ENCODE measurements at regions not wholly inside any gene's neighbourhood (a gene's known extent, or its start where the extent isn't known, plus 50 kb on each side); places are given as distances from the start of the nearest gene placed in this dataset.

DNA sequence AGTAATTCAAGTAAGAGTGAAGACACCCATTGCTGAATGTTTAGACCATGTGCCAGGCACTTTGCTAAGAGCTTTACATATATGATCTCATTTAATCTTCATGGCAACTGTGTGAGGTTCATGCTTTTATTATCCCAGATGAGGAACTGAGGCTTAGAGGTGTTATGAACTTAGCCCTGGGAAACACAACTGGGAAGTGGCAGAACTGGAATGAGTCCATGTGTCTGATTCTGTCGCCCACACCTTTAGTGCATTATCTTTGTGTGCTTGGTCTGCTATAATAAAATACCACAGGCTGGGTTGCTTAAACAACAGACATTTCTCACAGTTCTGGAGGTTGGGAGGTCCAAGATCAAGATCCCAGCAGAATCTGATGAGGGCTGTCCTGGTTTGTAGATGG is 108.7 kb upstream of the PLET1 start:
- no peak overlapping the region for H3K27ac ChIP-seq (ENCODE audit: low read length)
- POLR2A ChIA-PET: no interaction called here
- no TSS peak for BruUV-seq (replicated peaks)
- intact Hi-C loops (cut with micrococcal nuclease; ENCODE audit: unreplicated experiment) (no loop called here), in situ Hi-C loops (cut with HindIII; ENCODE audit: low pct_unique_long_range_greater_than_20kb, low sequenced_read_pairs) (no loop called here)
- TF ChIP-seq SIN3A (IDR thresholded peaks at IDR 0.05; ENCODE audit: borderline replicate concordance, insufficient read depth, low read depth, low read length) (no peak), TCF7L2 (IDR thresholded peaks at IDR 0.05; ENCODE audit: low read depth, low read length) (no peak), POLR2AphosphoS5 (IDR thresholded peaks at IDR 0.05; ENCODE audit: low read depth, low read length) (no peak)
- TF ChIP-seq, protein P1, sequence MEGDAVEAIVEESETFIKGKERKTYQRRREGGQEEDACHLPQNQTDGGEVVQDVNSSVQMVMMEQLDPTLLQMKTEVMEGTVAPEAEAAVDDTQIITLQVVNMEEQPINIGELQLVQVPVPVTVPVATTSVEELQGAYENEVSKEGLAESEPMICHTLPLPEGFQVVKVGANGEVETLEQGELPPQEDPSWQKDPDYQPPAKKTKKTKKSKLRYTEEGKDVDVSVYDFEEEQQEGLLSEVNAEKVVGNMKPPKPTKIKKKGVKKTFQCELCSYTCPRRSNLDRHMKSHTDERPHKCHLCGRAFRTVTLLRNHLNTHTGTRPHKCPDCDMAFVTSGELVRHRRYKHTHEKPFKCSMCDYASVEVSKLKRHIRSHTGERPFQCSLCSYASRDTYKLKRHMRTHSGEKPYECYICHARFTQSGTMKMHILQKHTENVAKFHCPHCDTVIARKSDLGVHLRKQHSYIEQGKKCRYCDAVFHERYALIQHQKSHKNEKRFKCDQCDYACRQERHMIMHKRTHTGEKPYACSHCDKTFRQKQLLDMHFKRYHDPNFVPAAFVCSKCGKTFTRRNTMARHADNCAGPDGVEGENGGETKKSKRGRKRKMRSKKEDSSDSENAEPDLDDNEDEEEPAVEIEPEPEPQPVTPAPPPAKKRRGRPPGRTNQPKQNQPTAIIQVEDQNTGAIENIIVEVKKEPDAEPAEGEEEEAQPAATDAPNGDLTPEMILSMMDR (IDR thresholded peaks at IDR 0.05): no peak; the same call in 1 of the 2 replicates
- TF ChIP-seq, protein P2, sequence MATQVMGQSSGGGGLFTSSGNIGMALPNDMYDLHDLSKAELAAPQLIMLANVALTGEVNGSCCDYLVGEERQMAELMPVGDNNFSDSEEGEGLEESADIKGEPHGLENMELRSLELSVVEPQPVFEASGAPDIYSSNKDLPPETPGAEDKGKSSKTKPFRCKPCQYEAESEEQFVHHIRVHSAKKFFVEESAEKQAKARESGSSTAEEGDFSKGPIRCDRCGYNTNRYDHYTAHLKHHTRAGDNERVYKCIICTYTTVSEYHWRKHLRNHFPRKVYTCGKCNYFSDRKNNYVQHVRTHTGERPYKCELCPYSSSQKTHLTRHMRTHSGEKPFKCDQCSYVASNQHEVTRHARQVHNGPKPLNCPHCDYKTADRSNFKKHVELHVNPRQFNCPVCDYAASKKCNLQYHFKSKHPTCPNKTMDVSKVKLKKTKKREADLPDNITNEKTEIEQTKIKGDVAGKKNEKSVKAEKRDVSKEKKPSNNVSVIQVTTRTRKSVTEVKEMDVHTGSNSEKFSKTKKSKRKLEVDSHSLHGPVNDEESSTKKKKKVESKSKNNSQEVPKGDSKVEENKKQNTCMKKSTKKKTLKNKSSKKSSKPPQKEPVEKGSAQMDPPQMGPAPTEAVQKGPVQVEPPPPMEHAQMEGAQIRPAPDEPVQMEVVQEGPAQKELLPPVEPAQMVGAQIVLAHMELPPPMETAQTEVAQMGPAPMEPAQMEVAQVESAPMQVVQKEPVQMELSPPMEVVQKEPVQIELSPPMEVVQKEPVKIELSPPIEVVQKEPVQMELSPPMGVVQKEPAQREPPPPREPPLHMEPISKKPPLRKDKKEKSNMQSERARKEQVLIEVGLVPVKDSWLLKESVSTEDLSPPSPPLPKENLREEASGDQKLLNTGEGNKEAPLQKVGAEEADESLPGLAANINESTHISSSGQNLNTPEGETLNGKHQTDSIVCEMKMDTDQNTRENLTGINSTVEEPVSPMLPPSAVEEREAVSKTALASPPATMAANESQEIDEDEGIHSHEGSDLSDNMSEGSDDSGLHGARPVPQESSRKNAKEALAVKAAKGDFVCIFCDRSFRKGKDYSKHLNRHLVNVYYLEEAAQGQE (IDR thresholded peaks at IDR 0.05; ENCODE audit: insufficient read depth in 1 of 2, low read depth in 2 of 2, low read length in 1 of 2): no peak
- no peaks in the 10 kb centered on the region for H3K36me3 ChIP-seq (ENCODE audit: control insufficient read depth, insufficient read depth, low read length)
- peaks cover 11% of the 10 kb centered on the region; the same call in 1 of the 2 replicates for H3K4me1 ChIP-seq (ENCODE audit: control insufficient read depth, insufficient read depth, low read length)
- no peaks in the 10 kb centered on the region for H3K9me3 ChIP-seq (ENCODE audit: control insufficient read depth, insufficient read depth, low read depth, low read length)
- no peak for DNase-seq (ENCODE audit: low read depth, low spot score)
- no peak for ATAC-seq
- CTCF ChIA-PET: interaction anchor here (0.5 kb wide), 1 partner anchor 1453 kb away, joined by 6 read pairs; no protein-coding TSS in a partner anchor
- H3K27me3 ChIP-seq (ENCODE audit: control insufficient read depth, insufficient read depth, low read length): no peaks in the 10 kb centered on the region
- H3K4me3 ChIP-seq (ENCODE audit: low read depth in 2 of 2, low read length in 2 of 2): no peak overlapping the region

DNA sequence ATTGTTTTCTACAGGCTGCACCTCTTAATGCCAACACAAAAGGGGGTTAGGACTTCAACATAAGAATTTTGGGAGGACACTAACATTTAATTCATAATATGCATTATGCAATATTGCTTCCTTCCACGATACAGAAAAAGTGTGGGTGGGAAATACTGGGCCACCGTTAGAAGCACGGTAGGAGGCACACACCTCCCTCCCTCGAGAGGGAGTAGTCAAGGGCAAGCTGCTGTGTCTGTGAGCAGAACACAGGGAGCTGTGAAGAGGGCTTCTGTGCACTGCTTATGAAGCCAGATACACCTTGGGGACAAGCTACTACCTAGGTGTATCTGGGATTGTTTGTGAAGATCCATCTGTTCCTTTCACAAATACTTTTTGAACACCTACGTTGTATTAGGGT is 109.3 kb upstream of the PLET1 start:
- intact Hi-C loops (cut with micrococcal nuclease; ENCODE audit: unreplicated experiment): no loop called here
- Histone ChIP-seq H3K27ac (ENCODE audit: low read length) (no peak overlapping the region), H3K36me3 (ENCODE audit: control insufficient read depth, insufficient read depth, low read length) (no peaks in the 10 kb centered on the region), H3K9me3 (ENCODE audit: control insufficient read depth, insufficient read depth, low read depth, low read length) (no peaks in the 10 kb centered on the region), H3K4me3 (ENCODE audit: low read depth in 2 of 2, low read length in 2 of 2) (no peak overlapping the region), H3K27me3 (ENCODE audit: control insufficient read depth, insufficient read depth, low read length) (0 out of 2 replicates have a peak, but pooled peaks cover 4% of the 10 kb centered on the region), H3K4me1 (ENCODE audit: control insufficient read depth, insufficient read depth, low read length) (peaks cover 5% of the 10 kb centered on the region; the same call in 1 of the 2 replicates)
- CTCF ChIA-PET: interaction anchor here (0.5 kb wide), 1 partner anchor 1452 kb away, joined by 6 read pairs; no protein-coding TSS in a partner anchor
- DNase-seq (ENCODE audit: low read depth, low spot score): no peak
- TF ChIP-seq SIN3A (IDR thresholded peaks at IDR 0.05; ENCODE audit: borderline replicate concordance, insufficient read depth, low read depth, low read length) (no peak), POLR2AphosphoS5 (IDR thresholded peaks at IDR 0.05; ENCODE audit: low read depth, low read length) (no peak), TCF7L2 (IDR thresholded peaks at IDR 0.05; ENCODE audit: low read depth, low read length) (no peak)
- TF ChIP-seq, protein P2 (IDR thresholded peaks at IDR 0.05; ENCODE audit: insufficient read depth in 1 of 2, low read depth in 2 of 2, low read length in 1 of 2): no peak
- TF ChIP-seq, protein P1 (IDR thresholded peaks at IDR 0.05): no peak
- in situ Hi-C loops (cut with HindIII; ENCODE audit: low pct_unique_long_range_greater_than_20kb, low sequenced_read_pairs): no loop called here
- no peak for ATAC-seq
- BruUV-seq (replicated peaks): no TSS peak
- POLR2A ChIA-PET: no interaction called here
